ENCODE measurements at regions not wholly inside any gene's neighbourhood (a gene's known extent, or its start where the extent isn't known, plus 50 kb on each side); places are given as distances from the start of the nearest gene placed in this dataset.

DNA sequence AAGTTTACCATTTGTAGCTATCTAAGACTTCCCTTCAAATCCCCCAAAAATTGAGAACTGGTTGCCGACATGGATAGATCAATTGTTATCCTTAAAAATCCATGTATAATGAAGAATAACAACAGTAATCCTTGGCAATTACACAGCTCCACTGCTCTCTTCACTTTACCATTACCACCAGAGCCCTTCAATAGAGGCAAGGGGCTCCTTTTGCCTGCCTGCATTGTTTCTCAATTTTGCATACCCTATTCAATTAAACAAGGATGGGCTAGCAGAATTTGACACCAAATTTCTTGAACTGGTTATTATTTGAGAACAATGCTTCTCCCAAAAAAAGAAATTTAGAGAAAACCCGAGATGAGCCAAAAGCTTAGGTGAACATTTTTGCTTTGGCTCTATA, 387.8 kb upstream of the PKN2 start:
- Histone ChIP-seq H3K4me3 (ENCODE audit: low read depth, low read length, poor library complexity, severe bottlenecking) (no peak overlapping the region), H3K27ac (ENCODE audit: low read depth, low read length, poor library complexity, severe bottlenecking) (no peak overlapping the region), H2AFZ (ENCODE audit: low read length) (no peak overlapping the region), H3K4me2 (ENCODE audit: low read length) (no peak overlapping the region), H3K4me1 (ENCODE audit: insufficient read depth, low read length, poor library complexity, severe bottlenecking) (no peaks in the 10 kb centered on the region), H3K9me3 (ENCODE audit: low read length) (no peaks in the 10 kb centered on the region), H3K9me2 (ENCODE audit: insufficient read depth, low read length) (no peaks in the 10 kb centered on the region), H3K36me3 (ENCODE audit: insufficient read depth, low read length) (no peaks in the 10 kb centered on the region), H4K20me1 (ENCODE audit: insufficient read depth, low read length) (no peaks in the 10 kb centered on the region), H3K79me2 (ENCODE audit: insufficient read depth, low read depth, low read length) (no peaks in the 10 kb centered on the region)
- CTCF ChIA-PET (ENCODE audit: unreplicated experiment): no interaction called here
- no peak for DNase-seq (ENCODE audit: low spot score)
- intact Hi-C loops (cut with micrococcal nuclease; ENCODE audit: unreplicated experiment): no loop called here
- no peak for TF ChIP-seq EZH2phosphoT487 (IDR thresholded peaks at IDR 0.05; ENCODE audit: borderline replicate concordance, low read depth, low read length)
- POLR2A ChIA-PET: no interaction called here
- BruUV-seq (replicated peaks): no TSS peak

DNA sequence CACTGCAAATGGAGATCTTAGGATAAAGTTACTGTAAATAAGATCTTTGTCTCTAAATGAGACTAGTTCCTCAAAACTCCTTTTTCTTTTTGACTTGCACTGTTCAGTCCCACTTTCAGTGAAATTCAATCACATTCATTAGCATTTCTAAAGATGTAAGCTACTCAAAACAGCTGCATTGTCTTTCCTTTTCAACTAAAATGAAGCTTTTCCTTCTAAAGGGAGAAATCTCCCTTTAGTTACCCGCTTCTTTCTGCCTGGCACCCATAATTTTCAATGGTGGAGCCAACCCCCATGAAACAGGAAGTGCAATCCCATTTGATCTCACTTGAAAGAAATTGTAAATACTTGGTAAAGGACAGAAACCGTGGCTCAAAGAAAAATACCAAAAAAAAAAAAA, 387.4 kb upstream of the PKN2 start:
- H3K9me3 ChIP-seq (ENCODE audit: low read length): no peaks in the 10 kb centered on the region
- H3K4me3 ChIP-seq (ENCODE audit: low read depth, low read length, poor library complexity, severe bottlenecking): no peak overlapping the region
- no peaks in the 10 kb centered on the region for H3K4me1 ChIP-seq (ENCODE audit: insufficient read depth, low read length, poor library complexity, severe bottlenecking)
- BruUV-seq (replicated peaks): no TSS peak
- intact Hi-C loops (cut with micrococcal nuclease; ENCODE audit: unreplicated experiment): no loop called here
- no peak for TF ChIP-seq EZH2phosphoT487 (IDR thresholded peaks at IDR 0.05; ENCODE audit: borderline replicate concordance, low read depth, low read length)
- TF ChIP-seq, protein P1, sequence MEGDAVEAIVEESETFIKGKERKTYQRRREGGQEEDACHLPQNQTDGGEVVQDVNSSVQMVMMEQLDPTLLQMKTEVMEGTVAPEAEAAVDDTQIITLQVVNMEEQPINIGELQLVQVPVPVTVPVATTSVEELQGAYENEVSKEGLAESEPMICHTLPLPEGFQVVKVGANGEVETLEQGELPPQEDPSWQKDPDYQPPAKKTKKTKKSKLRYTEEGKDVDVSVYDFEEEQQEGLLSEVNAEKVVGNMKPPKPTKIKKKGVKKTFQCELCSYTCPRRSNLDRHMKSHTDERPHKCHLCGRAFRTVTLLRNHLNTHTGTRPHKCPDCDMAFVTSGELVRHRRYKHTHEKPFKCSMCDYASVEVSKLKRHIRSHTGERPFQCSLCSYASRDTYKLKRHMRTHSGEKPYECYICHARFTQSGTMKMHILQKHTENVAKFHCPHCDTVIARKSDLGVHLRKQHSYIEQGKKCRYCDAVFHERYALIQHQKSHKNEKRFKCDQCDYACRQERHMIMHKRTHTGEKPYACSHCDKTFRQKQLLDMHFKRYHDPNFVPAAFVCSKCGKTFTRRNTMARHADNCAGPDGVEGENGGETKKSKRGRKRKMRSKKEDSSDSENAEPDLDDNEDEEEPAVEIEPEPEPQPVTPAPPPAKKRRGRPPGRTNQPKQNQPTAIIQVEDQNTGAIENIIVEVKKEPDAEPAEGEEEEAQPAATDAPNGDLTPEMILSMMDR (conservative IDR thresholded peaks at IDR 0.05; ENCODE audit: low read length): no peak
- ChIA-PET POLR2A (interaction anchor here (0.7 kb wide), 1 partner anchor 261 kb away, joined by 6 read pairs; no protein-coding TSS in a partner anchor), CTCF (ENCODE audit: unreplicated experiment) (no interaction called here)
- H3K4me2 ChIP-seq (ENCODE audit: low read length): no peak overlapping the region
- no peaks in the 10 kb centered on the region for H4K20me1 ChIP-seq (ENCODE audit: insufficient read depth, low read length)
- H3K9me2 ChIP-seq (ENCODE audit: insufficient read depth, low read length): no peaks in the 10 kb centered on the region
- no peaks in the 10 kb centered on the region for H3K79me2 ChIP-seq (ENCODE audit: insufficient read depth, low read depth, low read length)
- no peaks in the 10 kb centered on the region for H3K36me3 ChIP-seq (ENCODE audit: insufficient read depth, low read length)
- no peak overlapping the region for H2AFZ ChIP-seq (ENCODE audit: low read length)
- H3K27ac ChIP-seq (ENCODE audit: low read depth, low read length, poor library complexity, severe bottlenecking): no peak overlapping the region
- no peak for DNase-seq (ENCODE audit: low spot score)

DNA sequence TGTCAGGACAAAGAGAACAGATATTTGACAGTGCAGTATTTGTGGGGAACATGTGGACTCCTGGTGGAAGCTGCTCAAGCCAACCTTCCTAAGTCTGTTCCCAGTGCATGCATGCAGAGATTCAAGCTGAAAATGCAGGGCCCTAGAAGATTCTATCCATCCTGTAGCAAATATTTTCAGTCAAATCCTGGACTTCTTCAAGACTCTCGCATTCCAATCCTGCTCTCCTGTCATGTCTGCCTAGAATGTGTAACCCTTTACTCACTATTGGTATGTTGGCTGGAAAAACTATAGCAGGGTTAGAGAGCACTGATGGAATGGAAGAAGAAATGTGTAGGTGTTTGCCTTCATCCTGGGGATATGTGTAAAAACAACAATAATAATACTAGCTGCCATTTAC, 385.6 kb upstream of the PKN2 start:
- Histone ChIP-seq H3K4me3 (ENCODE audit: low read depth, low read length, poor library complexity, severe bottlenecking) (no peak overlapping the region), H3K4me1 (ENCODE audit: insufficient read depth, low read length, poor library complexity, severe bottlenecking) (no peaks in the 10 kb centered on the region), H3K27ac (ENCODE audit: low read depth, low read length, poor library complexity, severe bottlenecking) (no peak overlapping the region), H4K20me1 (ENCODE audit: insufficient read depth, low read length) (no peaks in the 10 kb centered on the region), H2AFZ (ENCODE audit: low read length) (no peak overlapping the region), H3K4me2 (ENCODE audit: low read length) (no peak overlapping the region), H3K79me2 (ENCODE audit: insufficient read depth, low read depth, low read length) (no peaks in the 10 kb centered on the region), H3K9me3 (ENCODE audit: low read length) (no peaks in the 10 kb centered on the region), H3K9me2 (ENCODE audit: insufficient read depth, low read length) (no peaks in the 10 kb centered on the region), H3K36me3 (ENCODE audit: insufficient read depth, low read length) (no peaks in the 10 kb centered on the region)
- CTCF ChIA-PET (ENCODE audit: unreplicated experiment): no interaction called here
- DNase-seq (ENCODE audit: low spot score): no peak
- POLR2A ChIA-PET: interaction anchor here (0.8 kb wide), 1 partner anchor 10 kb away, joined by 3 read pairs; no protein-coding TSS in a partner anchor
- no peak for TF ChIP-seq EZH2phosphoT487 (IDR thresholded peaks at IDR 0.05; ENCODE audit: borderline replicate concordance, low read depth, low read length)
- TF ChIP-seq, protein P1 (conservative IDR thresholded peaks at IDR 0.05; ENCODE audit: low read length): no peak
- intact Hi-C loops (cut with micrococcal nuclease; ENCODE audit: unreplicated experiment): no loop called here
- BruUV-seq (replicated peaks): no TSS peak

All from OCI-LY7 (cell line).